Renal pelvis (tissue), 1 donor: ENCODE measurements at regions not wholly inside any gene's neighbourhood (a gene's known extent, or its start where the extent isn't known, plus 50 kb on each side); places are given as distances from the start of the nearest gene placed in this dataset.
A peak's percentile ranks its signal among the peaks of the same experiment; 100 is the strongest.

Source experiments
- DNase-seq: peaks from one replicate; pipeline ENCODE4 v3.0.0-alpha.2; 2013

- DNase-seq: no peak
Observed at GRCh38 chr11:135075740-135076139, 663.7 kb upstream of the B3GAT1 start.

DNA sequence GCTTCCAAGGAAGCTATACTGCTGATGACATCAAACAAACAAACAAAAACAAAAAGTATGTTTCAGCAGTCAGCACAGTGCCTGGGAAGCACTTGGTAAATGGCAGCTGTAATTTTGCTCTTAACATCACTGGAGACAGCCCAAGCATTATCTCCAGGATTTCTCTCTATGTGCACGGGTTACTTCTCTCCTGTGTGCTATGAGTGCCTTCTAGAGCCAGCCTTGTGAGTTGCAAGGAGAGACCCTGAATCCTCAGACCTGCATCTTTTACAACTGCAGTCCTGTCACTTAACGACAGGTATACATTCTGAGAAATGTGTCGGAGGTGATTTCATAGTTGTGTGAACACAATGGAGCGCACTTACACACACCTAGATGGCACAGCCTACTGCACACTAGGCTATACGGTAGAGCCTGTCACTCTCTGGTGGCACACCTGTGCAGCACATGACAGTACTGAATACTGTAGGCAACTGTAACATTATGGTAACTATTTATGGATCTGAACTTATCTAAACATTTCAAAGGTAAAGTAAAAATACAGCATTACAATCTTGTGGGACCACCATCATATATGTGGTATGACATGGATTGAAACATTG lies 662.5 kb upstream of the B3GAT1 start:
- no peak for DNase-seq

DNA sequence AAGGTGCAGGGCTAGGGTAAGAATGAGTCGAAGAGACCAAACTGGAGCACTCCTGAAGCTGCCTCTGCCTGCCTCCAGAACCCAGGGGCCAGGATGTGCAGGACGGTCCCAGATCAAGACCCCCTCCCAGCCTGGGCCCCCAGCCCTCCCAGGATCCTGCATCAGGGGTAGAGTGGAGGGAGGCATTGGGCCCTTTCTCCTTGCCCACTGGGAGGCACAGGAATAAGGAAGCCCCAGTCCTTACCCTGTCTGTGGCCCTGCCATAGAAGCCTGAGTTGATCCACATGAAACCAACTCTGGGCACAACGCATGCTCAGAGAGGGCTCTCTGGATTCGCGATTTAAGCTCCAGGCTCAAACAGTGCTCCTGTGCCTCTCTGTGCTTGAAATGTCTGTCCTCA lies 661.8 kb upstream of the B3GAT1 start:
- no peak for DNase-seq

DNA sequence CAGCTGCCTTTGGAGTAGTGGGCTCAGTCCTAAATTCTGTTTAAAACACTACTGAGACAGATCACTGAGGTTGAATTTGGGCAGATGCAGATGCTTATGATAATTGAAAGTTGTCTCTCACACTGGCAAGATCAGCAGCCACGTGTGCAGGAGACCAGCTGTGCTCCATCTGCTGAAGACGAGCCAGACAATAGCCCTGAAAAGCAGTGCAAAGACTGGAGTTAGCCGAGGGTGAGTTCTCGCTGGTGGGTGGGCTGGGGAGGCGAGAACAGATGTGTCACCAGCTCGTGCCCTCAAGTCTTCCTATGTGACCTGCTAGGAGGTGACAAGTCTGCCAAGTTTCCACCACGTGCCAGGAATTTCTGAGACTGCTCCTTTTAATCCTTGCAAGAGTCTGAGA lies 661.3 kb upstream of the B3GAT1 start:
- no peak for DNase-seq

DNA sequence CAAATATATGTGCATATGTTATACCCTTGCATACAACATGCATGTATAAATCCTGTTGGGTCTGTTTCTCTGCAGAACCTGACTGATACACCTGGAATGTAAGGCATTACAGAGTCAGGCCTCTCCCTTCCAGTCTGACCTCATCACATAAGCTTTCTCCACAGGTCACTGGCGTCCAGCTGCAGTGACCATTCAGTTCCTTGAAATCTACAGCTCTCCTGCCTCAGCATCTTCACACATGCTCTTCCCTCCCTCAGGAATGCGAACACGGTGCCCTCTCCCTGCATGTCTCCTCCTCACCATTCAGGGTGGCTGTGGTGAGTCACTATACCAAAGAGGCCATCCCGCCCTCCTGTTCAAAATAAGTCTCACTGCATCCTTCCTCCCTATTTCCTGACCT lies 657.8 kb upstream of the B3GAT1 start:
- DNase-seq: no peak

GRCh38 chr11:135069063-135069462 lies 657.0 kb upstream of the B3GAT1 start:
- no peak for DNase-seq

DNA sequence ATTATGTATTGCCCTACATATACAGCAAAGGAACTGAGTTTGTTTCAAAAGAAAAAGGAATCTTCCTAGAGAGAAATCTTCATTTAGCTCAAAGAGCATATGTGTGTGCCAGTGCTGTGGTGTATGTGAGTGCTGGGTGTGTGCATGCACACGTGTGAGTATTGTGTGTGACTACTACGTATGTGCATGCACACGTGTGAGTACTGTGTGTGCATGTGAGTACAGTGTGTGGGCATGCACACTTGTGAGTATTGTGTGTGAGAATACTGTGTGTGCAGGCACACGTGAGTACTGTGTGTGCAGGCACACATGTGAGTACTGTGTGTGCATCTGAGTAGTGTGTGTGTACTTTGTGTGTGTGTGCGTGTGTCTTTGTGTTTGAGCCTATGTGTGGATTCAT lies 651.0 kb upstream of the B3GAT1 start:
- no peak for DNase-seq

- DNase-seq: no peak
Observed at GRCh38 chr11:135061166-135061565, 649.1 kb upstream of the B3GAT1 start.

- peak; percentile 48 for DNase-seq
Observed at GRCh38 chr11:135046986-135047385, 634.9 kb upstream of the B3GAT1 start.

DNA sequence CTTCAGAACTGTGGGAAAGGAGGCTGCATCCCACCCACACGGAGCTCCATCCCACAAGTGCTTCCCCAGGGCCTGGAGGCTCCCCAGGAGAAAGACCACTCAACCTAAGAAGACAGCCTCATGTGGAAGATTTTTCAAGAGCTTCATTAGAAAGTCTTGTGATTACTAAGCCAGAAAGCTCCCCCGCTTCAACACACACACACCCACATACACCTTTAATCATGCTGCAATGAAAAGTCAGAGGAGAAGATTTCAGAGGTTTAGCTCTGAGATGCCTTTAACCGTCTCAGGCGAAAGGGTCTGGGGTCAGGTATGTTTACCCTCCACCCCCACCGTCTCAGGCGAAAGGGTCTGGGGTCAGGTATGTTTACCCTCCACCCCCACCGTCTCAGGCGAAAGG lies 634.5 kb upstream of the B3GAT1 start:
- peak; percentile 31 for DNase-seq

DNA sequence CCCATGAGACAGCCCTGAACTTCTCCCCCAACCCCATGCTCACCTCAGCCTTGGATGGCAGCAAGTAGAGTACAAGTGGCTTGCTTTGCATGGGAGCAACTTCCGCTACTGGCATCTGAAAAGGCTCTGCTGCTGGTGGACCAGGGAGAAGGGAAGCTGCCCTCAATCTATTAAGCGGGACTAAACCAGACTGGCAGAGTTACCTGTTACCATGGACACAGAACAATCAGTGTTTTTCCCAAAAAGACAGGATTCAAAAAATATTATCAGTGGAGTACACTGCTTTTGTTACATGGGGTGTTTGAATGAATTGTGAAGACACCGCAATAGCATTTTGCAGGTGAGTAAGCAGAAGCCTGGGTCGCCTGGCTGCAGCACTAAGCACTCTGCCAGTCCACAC lies 631.4 kb upstream of the B3GAT1 start:
- no peak for DNase-seq

DNA sequence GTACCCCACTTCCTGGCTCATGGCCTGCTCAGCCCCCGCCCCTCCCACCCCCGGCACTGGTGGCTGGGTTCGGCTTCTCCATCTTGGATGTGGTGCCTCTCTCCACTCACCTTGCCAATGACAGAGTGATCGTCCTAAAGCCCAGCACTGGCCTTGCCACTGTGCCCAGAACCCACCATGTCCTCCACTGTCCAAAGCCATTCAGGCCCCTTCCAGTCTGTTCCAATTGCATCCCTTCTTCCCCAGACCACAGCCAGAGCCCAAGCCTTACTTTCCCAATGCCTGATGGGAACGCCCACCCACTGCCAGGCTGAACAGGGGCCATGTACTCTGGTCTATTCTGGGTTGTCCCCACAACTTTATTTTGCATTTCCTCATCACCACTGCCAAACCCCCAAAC lies 625.8 kb upstream of the B3GAT1 start:
- no peak for DNase-seq

DNA sequence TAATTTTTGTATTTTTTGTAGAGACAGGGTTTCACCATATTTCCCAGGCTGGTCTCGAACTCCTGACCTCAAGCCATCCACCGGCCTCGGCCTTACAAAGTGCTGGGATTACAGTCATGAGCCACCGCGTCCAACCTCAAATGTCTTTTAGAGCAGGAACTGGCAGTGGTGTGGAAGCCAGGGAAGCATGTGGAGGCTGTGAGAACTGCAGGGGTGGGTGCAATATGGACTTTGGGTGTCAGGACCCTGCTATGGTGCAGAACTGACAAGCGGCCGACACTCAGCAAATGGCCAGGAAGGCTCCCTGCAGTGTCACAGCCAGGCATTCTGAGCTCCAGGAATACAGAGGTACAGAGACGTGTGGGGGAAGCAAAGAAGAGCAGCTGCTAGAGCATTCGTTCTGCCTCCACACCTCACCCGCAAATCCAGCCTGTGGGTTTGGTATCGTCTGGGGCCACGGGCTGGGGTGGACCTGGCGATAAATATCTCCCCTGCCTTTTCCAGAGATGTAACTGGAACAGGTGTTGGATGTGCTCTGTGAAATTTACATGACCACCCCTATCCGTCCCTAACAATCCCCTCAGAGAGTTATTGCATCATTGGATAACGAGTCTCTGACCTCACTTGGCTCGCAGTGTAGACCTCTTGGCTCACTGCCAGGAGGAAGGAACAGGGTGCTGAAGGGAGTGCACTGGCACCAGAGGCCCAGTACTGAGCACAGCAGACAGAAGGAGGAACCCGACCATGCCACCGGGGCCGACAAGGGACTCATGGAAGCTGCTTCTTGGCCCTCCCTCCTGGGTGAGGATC lies 624.7 kb upstream of the B3GAT1 start:
- DNase-seq: no peak

- DNase-seq: no peak
Observed at GRCh38 chr11:135035282-135035681, 623.2 kb upstream of the B3GAT1 start.

DNA sequence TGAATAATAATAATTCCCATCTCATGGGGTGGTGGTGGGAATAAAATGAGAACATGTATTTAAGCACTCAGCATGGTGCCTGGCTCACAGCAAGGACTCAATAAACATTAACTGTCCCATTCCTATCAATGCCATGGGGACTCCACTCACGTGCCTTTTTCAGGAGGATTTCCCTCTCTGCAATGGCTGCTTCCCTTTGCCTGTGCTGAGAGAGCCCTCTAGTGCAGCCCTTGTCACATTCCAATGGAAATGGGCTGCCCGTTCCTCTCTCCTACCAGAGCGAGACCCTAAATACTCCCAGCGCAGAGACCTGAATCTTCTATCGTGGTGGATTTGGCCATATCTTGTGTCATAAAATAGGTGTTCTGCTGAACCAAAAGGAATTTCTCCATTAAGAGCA lies 621.5 kb upstream of the B3GAT1 start:
- DNase-seq: peak; percentile 57

- no peak for DNase-seq
Observed at GRCh38 chr11:135031205-135031989, 619.4 kb upstream of the B3GAT1 start.

DNA sequence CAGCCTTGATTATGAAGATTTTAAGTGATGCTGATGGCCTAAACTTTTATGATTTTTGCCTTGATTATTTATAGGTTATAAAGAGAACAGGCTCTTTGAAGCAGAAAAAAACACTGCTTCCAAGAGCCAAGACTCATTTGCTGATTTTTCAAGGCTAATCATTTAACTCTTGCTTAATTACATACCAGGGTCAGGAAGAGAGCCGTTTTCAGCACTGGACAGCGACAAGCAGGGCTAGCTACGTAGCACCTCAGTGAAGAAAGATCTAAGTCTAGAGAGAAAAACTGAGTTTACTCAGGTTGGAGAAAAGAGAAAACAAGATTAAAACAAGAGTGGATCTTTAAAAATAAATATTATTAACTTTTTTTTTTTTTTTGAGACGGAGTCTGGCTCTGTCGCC lies 615.4 kb upstream of the B3GAT1 start:
- DNase-seq: peak; percentile 88

GRCh38 chr11:135023499-135023898 lies 611.5 kb upstream of the B3GAT1 start:
- no peak for DNase-seq

- DNase-seq: no peak
Observed at GRCh38 chr11:135022454-135022853, 610.4 kb upstream of the B3GAT1 start.

DNA sequence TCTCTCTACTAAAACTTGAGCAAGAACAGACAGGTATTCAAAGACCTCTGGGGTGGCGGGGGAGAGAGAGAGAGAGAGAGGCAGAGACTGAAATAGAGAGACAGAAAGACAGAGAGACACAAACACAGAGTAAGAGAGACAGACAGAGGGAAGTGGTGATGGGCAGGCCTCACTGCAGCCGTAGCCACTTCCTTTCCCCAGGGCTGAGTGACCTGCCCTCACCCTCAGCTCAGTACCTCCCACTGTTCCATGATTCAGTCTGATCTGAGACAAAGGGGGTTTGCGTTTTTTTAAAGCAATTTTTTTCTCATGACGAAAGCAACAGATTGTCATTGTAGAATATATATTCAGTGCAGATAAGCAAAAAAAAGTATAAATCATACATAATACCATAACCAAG lies 607.9 kb upstream of the B3GAT1 start:
- DNase-seq: no peak

DNA sequence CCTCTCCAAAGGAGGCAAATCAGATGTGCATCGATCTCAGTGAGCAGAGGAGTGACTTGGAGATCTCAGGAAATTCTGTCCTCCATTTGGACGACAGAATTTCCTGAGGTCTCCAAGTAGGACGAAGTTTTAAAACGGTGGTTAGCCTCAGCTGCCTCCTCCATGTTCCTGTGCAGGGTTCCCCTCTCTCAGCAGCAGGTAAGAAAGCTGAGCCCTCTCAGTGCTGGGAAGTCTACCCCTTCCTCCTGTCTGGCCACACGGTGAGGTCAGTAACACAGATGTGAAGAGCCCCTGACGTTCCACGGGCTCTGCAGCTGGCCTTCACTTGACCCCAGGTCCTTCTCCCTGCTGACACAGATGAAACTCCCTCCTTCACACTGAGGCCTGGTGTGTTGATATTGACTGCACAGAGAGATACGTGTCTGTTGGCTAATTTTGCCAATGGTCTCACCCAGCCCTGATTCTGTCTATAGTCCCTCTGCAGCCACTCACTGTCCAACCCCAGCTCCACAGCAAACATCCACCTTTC lies 607.4 kb upstream of the B3GAT1 start:
- DNase-seq: no peak

DNA sequence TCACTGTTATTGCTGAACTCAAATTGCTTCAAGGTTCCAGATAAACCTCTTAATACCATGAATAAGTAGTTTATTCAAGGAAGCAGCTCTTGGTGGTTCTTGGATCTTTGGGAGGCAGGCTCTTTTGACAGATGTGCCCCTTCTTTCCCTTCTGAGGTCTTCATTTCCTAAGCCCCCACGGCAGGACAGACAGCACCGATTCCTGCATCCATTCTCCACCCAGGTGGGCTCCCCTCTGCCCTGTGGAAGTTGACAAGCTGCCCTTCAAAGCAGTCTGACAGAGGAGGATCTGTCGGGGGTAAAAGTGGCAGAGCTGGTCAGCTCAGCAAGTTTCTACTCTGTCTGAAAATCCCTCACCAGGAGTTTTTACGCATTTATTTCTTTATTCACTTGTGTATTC lies 605.3 kb upstream of the B3GAT1 start:
- no peak for DNase-seq

GRCh38 chr11:135015966-135016365 lies 603.9 kb upstream of the B3GAT1 start:
- no peak for DNase-seq
